ENCODE measurements at regions not wholly inside any gene's neighbourhood (a gene's known extent, or its start where the extent isn't known, plus 50 kb on each side); places are given as distances from the start of the nearest gene placed in this dataset.
A peak's percentile ranks its signal among the peaks of the same experiment; 100 is the strongest.
"Not testable (repeated sequence)": the region's sequence is repeated elsewhere in the genome, so short reads cannot be mapped to it uniquely, and the experiment has no call there.

DNA sequence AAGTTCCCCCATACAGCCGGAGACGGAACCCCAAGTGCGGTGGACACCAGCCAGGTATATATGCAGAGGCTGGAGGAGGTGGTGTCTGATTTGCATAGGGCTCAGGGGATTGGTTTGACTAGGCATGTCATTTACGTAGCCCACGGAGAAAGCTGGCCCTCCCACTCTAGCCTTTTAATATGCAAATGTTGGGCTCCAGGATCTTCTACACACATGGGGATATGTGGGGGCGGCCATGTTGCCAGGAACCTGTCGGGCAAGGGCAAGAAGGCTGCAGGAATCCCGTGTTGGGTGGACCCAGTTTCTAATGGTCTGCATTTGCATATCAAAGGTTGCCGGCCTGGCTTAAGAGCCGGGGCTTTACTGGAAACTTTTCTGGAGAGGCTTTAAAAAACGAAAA is 57.4 kb downstream of the FTHL17 start:
- H3K9me3 ChIP-seq (ENCODE audit: control insufficient read depth, insufficient read depth, low read depth, low read length); H3K36me3 ChIP-seq (ENCODE audit: control insufficient read depth, insufficient read depth, low read length); H3K27me3 ChIP-seq (ENCODE audit: control insufficient read depth, insufficient read depth, low read length); H3K9ac ChIP-seq (ENCODE audit: low read length): not testable (repeated sequence)
- Histone ChIP-seq H3K4me1 (ENCODE audit: control insufficient read depth, insufficient read depth, low read length) (peaks cover 12% of the 10 kb centered on the region), H3K27ac (ENCODE audit: low read depth, low read length) (peak overlapping the region; percentile 46; the same call in 1 of the 2 replicates), H3K4me3 (ENCODE audit: low read depth, low read length) (peak overlapping the region; percentile 38; the same call in 1 of the 2 replicates)

DNA sequence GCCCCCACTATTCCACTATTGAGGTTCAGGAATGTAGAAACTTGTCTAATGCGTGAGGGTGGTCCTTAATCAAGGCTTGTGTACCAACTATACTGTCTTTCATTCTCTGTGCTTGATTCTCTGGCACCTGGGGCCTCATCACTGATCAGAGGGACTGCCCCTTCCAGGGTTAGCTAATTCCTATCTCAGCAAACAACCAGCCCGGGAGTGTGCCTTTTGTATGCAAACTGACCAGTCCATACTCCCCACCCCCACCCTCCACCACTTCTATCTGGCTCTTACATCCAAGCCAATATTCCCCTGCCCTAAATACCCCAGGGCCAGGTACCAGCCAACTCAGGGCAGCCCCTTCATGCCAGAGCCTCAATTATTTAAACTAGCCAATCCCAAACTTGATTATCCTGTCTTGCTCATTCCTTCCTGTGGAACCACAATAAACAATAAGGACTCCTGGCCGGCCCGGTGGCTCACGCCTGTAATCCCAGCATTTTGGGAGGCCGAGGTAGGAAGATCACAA is 59.3 kb downstream of the FTHL17 start:
- Histone ChIP-seq H3K36me3 (ENCODE audit: control insufficient read depth, insufficient read depth, low read length) (no peaks in the 10 kb centered on the region), H3K4me1 (ENCODE audit: control insufficient read depth, insufficient read depth, low read length) (peaks cover 12% of the 10 kb centered on the region), H3K9ac (ENCODE audit: low read length) (no peak overlapping the region), H3K4me3 (ENCODE audit: low read depth, low read length) (no peak overlapping the region), H3K27me3 (ENCODE audit: control insufficient read depth, insufficient read depth, low read length) (no peaks in the 10 kb centered on the region), H3K9me3 (ENCODE audit: control insufficient read depth, insufficient read depth, low read depth, low read length) (peaks cover 2% of the 10 kb centered on the region; the same call in 1 of the 2 replicates), H3K27ac (ENCODE audit: low read depth, low read length) (no peak overlapping the region)

DNA sequence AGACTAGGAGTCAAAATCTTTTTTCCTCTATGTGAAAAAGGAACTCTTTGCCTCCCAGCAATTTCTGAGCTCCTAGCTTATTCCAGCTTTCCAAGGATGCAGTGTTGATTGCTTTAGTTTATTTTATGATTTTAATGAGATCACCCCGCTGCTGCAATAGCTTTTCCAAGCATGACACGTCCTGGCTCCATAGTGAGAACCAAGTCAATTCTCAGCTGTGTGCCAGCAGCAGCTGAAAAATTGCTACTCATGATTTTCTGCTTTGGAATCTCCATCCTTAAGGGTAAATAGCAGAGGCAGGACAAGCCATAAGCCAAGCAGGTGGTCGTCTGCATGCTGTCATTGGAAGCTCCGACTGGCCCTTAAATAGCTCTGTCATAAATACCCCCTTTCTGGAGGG is 64.5 kb downstream of the FTHL17 start:
- Histone ChIP-seq H3K4me1 (ENCODE audit: control insufficient read depth, insufficient read depth, low read length) (peaks cover 4% of the 10 kb centered on the region; the same call in 1 of the 2 replicates), H3K36me3 (ENCODE audit: control insufficient read depth, insufficient read depth, low read length) (no peaks in the 10 kb centered on the region), H3K27me3 (ENCODE audit: control insufficient read depth, insufficient read depth, low read length) (no peaks in the 10 kb centered on the region; the same call in 1 of the 2 replicates), H3K9ac (ENCODE audit: low read length) (no peak overlapping the region), H3K4me3 (ENCODE audit: low read depth, low read length) (no peak overlapping the region), H3K9me3 (ENCODE audit: control insufficient read depth, insufficient read depth, low read depth, low read length) (no peaks in the 10 kb centered on the region), H3K27ac (ENCODE audit: low read depth, low read length) (no peak overlapping the region)

DNA sequence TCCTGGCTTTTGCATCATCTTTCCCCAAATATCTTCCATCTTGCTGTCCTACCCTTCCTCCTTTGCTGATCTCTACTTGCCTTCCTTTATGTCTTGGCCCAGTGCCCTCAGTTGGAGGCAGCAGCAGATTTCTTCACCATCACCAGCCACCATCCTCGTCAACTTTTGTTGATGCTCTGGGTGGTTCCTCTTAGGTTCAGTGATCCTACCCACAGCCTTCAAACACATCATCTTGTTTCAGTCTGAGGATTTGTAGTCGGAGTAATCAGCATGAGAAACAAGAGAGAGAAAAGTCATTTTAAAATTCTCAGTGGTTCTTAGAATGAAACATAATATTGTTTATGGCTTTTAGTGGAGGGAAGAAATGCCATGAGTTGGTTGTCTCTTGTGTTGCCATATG is 65.8 kb downstream of the FTHL17 start:
- Histone ChIP-seq H3K4me3 (ENCODE audit: low read depth, low read length) (no peak overlapping the region), H3K9me3 (ENCODE audit: control insufficient read depth, insufficient read depth, low read depth, low read length) (no peaks in the 10 kb centered on the region), H3K4me1 (ENCODE audit: control insufficient read depth, insufficient read depth, low read length) (no peaks in the 10 kb centered on the region)

DNA sequence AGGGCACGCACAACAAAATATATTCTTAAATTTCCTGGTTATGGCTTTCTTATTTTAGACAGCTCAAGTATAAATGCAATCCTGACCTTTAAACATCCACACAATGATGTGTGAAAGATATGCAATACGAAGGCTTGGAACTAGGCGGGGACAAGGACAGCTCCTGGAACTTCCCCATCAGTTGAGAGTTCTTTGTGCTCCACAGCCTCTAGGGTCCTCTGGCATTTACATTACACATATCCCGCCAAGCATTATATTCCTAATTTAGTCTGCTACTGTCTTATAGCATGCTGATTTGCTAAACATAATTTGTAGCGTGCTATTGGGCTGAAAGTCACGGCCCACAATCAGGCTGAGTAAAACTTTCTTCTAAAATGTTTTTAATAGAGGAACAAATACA is 74.4 kb downstream of the FTHL17 start:
- H3K9ac ChIP-seq (ENCODE audit: low read length) = no peak overlapping the region
- H3K4me3 ChIP-seq (ENCODE audit: low read depth, low read length) = no peak overlapping the region
- H3K36me3 ChIP-seq (ENCODE audit: control insufficient read depth, insufficient read depth, low read length) = no peaks in the 10 kb centered on the region
- H3K9me3 ChIP-seq (ENCODE audit: control insufficient read depth, insufficient read depth, low read depth, low read length) = no peaks in the 10 kb centered on the region
- H3K27ac ChIP-seq (ENCODE audit: low read depth, low read length) = no peak overlapping the region
- peaks cover 18% of the 10 kb centered on the region for H3K4me1 ChIP-seq (ENCODE audit: control insufficient read depth, insufficient read depth, low read length)
- no peaks in the 10 kb centered on the region; the same call in 1 of the 2 replicates for H3K27me3 ChIP-seq (ENCODE audit: control insufficient read depth, insufficient read depth, low read length)

More for the DNA sequence above, 65.8 kb downstream of the FTHL17 start:
- H3K9ac ChIP-seq (ENCODE audit: low read length) = no peak overlapping the region
- H3K27ac ChIP-seq (ENCODE audit: low read depth, low read length) = no peak overlapping the region
- no peaks in the 10 kb centered on the region; the same call in 1 of the 2 replicates for H3K27me3 ChIP-seq (ENCODE audit: control insufficient read depth, insufficient read depth, low read length)
- H3K36me3 ChIP-seq (ENCODE audit: control insufficient read depth, insufficient read depth, low read length) = no peaks in the 10 kb centered on the region

DNA sequence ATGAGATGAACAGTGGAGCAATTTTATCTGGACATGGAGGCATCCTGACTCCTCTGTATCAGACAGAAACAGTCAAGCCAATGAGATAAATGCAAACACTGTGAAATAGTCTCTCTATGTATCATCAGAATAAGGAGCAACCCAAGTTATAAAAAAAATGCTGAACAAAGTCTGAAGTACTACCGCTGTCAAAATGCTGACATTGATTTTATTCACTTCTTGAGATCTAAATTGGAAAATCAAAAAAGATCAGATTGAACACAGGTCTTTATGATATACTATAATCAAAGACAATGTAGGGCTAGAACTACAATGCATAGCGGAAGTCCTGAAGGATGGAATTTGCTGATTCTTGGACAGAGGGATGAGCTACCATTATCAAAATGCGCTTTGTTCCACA is 76.1 kb downstream of the FTHL17 start:
- Histone ChIP-seq H3K36me3 (ENCODE audit: control insufficient read depth, insufficient read depth, low read length) (no peaks in the 10 kb centered on the region), H3K9me3 (ENCODE audit: control insufficient read depth, insufficient read depth, low read depth, low read length) (no peaks in the 10 kb centered on the region), H3K27ac (ENCODE audit: low read depth, low read length) (no peak overlapping the region), H3K4me3 (ENCODE audit: low read depth, low read length) (no peak overlapping the region), H3K4me1 (ENCODE audit: control insufficient read depth, insufficient read depth, low read length) (peaks cover 20% of the 10 kb centered on the region), H3K9ac (ENCODE audit: low read length) (no peak overlapping the region), H3K27me3 (ENCODE audit: control insufficient read depth, insufficient read depth, low read length) (no peaks in the 10 kb centered on the region; the same call in 1 of the 2 replicates)

DNA sequence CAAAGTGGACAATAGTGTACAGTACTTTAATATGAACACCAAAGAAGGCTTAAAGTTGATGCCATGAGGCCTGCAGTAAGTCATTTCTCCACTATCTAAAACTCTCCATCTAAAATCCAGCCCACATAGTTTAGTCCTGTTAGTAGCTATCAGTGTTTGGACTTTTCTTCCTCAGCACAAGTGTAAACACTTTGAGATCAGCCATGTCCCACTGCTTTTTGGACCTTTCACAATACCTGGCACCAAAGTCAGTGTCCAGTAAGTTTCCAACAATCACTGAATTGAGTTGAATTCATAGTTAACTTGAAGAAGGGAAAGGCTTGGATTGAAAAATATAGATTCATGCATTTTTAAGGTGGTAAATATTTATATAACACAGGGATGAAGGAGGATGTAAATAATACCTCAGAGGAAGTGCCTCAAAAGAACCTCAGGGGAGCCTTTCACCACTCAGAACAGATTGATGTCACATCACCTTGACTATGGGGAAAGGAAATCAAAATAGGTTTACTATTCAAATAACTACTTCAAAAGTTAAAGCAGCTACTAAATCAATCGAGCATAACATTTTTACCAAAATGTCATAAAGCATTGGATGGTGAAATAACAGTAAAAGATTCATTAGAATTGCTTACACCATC is 76.7 kb downstream of the FTHL17 start:
- H3K4me3 ChIP-seq (ENCODE audit: low read depth, low read length) = no peak overlapping the region
- no peaks in the 10 kb centered on the region for H3K9me3 ChIP-seq (ENCODE audit: control insufficient read depth, insufficient read depth, low read depth, low read length)
- H3K36me3 ChIP-seq (ENCODE audit: control insufficient read depth, insufficient read depth, low read length) = no peaks in the 10 kb centered on the region
- no peak overlapping the region for H3K27ac ChIP-seq (ENCODE audit: low read depth, low read length)
- H3K9ac ChIP-seq (ENCODE audit: low read length) = no peak overlapping the region
- peaks cover 20% of the 10 kb centered on the region for H3K4me1 ChIP-seq (ENCODE audit: control insufficient read depth, insufficient read depth, low read length)
- H3K27me3 ChIP-seq (ENCODE audit: control insufficient read depth, insufficient read depth, low read length) = no peaks in the 10 kb centered on the region; the same call in 1 of the 2 replicates

DNA sequence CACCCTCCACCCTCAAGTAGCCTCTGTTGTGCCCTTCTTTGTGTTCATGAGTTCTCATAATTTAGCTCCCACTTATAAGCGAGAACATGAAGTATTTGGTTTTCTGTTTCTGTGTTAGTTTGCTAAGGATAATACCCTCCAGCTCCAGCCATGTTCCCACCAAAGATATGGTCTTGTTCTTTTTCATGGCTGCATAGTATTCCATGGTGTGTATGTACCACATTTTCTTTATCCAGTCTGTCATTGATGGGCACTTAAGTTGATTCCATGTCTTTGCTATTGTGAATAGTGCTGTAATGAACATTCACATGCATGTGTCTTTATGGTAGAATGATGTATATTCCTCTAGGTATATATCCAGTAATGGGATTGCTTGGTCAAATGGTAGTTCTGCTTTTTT is 77.8 kb downstream of the FTHL17 start:
- peaks cover 20% of the 10 kb centered on the region for H3K4me1 ChIP-seq (ENCODE audit: control insufficient read depth, insufficient read depth, low read length)
- H3K9me3 ChIP-seq (ENCODE audit: control insufficient read depth, insufficient read depth, low read depth, low read length); H3K9ac ChIP-seq (ENCODE audit: low read length); H3K27ac ChIP-seq (ENCODE audit: low read depth, low read length); H3K36me3 ChIP-seq (ENCODE audit: control insufficient read depth, insufficient read depth, low read length); H3K27me3 ChIP-seq (ENCODE audit: control insufficient read depth, insufficient read depth, low read length); H3K4me3 ChIP-seq (ENCODE audit: low read depth, low read length): not testable (repeated sequence)

DNA sequence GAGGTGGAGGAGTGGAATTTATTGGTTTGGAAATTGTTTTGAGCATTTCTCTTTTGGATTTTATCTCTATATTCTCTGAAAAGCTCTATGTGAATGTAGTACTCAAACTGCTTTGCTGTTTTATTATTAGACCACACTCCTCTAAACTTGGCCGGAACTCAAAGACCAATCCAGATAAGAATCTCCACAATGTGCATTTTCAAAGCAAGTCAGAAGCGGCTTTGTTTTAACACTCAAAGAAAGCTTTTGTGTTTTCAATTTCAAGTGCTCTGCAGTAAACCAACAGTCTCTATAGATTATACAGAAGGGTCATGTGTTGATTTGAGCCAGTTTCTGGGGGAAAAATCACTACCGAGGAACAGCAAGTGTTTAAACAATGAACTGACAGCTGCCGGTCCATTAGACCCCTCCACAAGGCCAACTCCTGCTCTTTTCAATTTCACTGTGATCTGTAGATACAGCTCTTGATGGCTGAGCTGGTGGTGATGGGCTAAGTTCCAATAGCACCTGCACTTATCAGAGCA is 79.4 kb downstream of the FTHL17 start:
- Histone ChIP-seq H3K9ac (ENCODE audit: low read length) (no peak overlapping the region), H3K27ac (ENCODE audit: low read depth, low read length) (no peak overlapping the region), H3K4me1 (ENCODE audit: control insufficient read depth, insufficient read depth, low read length) (peaks cover 13% of the 10 kb centered on the region), H3K4me3 (ENCODE audit: low read depth, low read length) (no peak overlapping the region), H3K36me3 (ENCODE audit: control insufficient read depth, insufficient read depth, low read length) (no peaks in the 10 kb centered on the region), H3K27me3 (ENCODE audit: control insufficient read depth, insufficient read depth, low read length) (no peaks in the 10 kb centered on the region; the same call in 1 of the 2 replicates), H3K9me3 (ENCODE audit: control insufficient read depth, insufficient read depth, low read depth, low read length) (no peaks in the 10 kb centered on the region)

DNA sequence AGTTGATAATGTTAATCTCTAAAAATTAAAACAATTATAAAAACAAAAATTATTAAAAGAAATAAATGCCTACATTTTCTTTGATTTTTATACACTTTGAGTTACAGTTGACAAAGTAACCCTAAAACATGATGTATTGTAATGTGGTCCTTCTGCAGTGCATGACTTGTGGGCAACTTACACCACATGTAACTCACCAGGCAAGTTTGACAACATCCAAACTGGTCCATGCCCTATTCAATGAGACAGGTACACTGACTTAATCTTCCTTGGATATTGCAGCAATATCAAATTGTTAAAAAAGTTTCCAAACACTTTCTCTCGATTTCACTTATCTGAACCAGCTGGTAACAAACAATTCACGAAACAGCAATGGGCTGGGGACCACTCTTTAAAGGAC is 81.5 kb downstream of the FTHL17 start:
- no peak overlapping the region for H3K27ac ChIP-seq (ENCODE audit: low read depth, low read length)
- peaks cover 6% of the 10 kb centered on the region for H3K4me1 ChIP-seq (ENCODE audit: control insufficient read depth, insufficient read depth, low read length)
- H3K9me3 ChIP-seq (ENCODE audit: control insufficient read depth, insufficient read depth, low read depth, low read length) = no peaks in the 10 kb centered on the region
- no peaks in the 10 kb centered on the region for H3K36me3 ChIP-seq (ENCODE audit: control insufficient read depth, insufficient read depth, low read length)
- H3K4me3 ChIP-seq (ENCODE audit: low read depth, low read length) = no peak overlapping the region
- H3K27me3 ChIP-seq (ENCODE audit: control insufficient read depth, insufficient read depth, low read length) = no peaks in the 10 kb centered on the region
- H3K9ac ChIP-seq (ENCODE audit: low read length) = no peak overlapping the region

DNA sequence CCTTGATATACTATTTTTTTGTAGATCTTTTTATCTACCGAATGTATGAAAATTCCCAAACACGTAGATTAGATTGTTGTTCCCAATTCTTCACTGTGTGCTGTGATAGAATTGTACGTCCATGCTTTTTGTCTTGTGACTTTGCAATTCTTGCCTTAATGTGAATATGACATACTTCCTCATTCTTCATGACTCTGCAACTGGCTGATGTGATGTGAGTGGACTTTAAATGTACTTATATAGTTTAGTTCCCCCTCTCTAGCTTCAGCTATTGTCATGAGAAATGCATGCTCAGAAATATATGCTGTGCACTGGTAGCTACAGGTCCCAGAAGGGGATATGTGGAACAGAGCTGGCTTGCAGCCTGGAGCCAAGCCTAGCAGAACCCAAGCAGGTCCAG is 89.4 kb downstream of the FTHL17 start:
- Histone ChIP-seq H3K27ac (ENCODE audit: low read depth, low read length) (no peak overlapping the region), H3K9ac (ENCODE audit: low read length) (no peak overlapping the region), H3K9me3 (ENCODE audit: control insufficient read depth, insufficient read depth, low read depth, low read length) (no peaks in the 10 kb centered on the region), H3K4me3 (ENCODE audit: low read depth, low read length) (no peak overlapping the region), H3K4me1 (ENCODE audit: control insufficient read depth, insufficient read depth, low read length) (no peaks in the 10 kb centered on the region), H3K36me3 (ENCODE audit: control insufficient read depth, insufficient read depth, low read length) (no peaks in the 10 kb centered on the region), H3K27me3 (ENCODE audit: control insufficient read depth, insufficient read depth, low read length) (peaks cover 7% of the 10 kb centered on the region; the same call in 1 of the 2 replicates)

All from HUES6 (cell line).